Common myeloid progenitor, CD34-positive (primary cell): ENCODE measurements at regions not wholly inside any gene's neighbourhood (a gene's known extent, or its start where the extent isn't known, plus 50 kb on each side); places are given as distances from the start of the nearest gene placed in this dataset.

Source experiments
- CTCF ChIA-PET: fragments of 350-600 bp; sonication (Branson Sonifier 250); formaldehyde crosslinking; loops from one replicate; lab custom pipeline; 2021; ENCODE audit warnings: antibody characterized with exemption; lab: Charles Lee
- POLR2A ChIA-PET: fragments of 350-600 bp; sonication (Branson Sonifier 250); formaldehyde crosslinking; loops from one replicate; lab custom pipeline; 2021; ENCODE audit warnings: antibody characterized with exemption; lab: Charles Lee
- DNase-seq, 3 donors: peaks; one replicate each; pipeline versions ENCODE4 v3.0.0 to v3.0.0-alpha.2; 2013
- H3K27ac ChIP-seq, 2 experiments: 1 replicate in 1 of 2; 2 replicates in 1 of 2; pipeline ENCODE4 v1.7.0; 2013; ENCODE audit warnings: inconsistent platforms in 2 of 2, low read length in 2 of 2, mild to moderate bottlenecking in 2 of 2, low read depth in 1 of 2, moderate library complexity in 1 of 2; ENCODE audit not compliant: severe bottlenecking in 2 of 2, insufficient read depth in 1 of 2, poor library complexity in 1 of 2
- H3K27me3 ChIP-seq, 5 experiments: replicated peaks in 2 of 5; 1 replicate in 3 of 5; 2 replicates in 2 of 5; pipeline versions ENCODE4 v1.6.1 to v1.7.0; 2013; ENCODE audit warnings: low read length in 4 of 5, mild to moderate bottlenecking in 2 of 5, moderate library complexity in 2 of 5, inconsistent platforms in 1 of 5; ENCODE audit not compliant: insufficient read depth in 5 of 5, control insufficient read depth in 4 of 5
- H3K36me3 ChIP-seq, 4 experiments: 1 replicate in 2 of 4; 2 replicates in 2 of 4; pipeline versions ENCODE4 v1.6.1 to v1.7.0; 2013; ENCODE audit warnings: low read length in 3 of 4, control low read depth in 1 of 4, mild to moderate bottlenecking in 1 of 4; ENCODE audit not compliant: control insufficient read depth in 4 of 4, insufficient read depth in 4 of 4
- H3K4me1 ChIP-seq, 4 experiments: 1 replicate in 3 of 4; 2 replicates in 1 of 4; pipeline versions ENCODE4 v1.6.1 to v1.7.1; 2013; ENCODE audit warnings: low read length in 3 of 4, mild to moderate bottlenecking in 3 of 4, control low read depth in 1 of 4, inconsistent platforms in 1 of 4, moderate library complexity in 1 of 4; ENCODE audit not compliant: control insufficient read depth in 4 of 4, insufficient read depth in 4 of 4; ENCODE audit errors: control extremely low read depth in 1 of 4
- H3K4me3 ChIP-seq, 7 experiments: 1 replicate in 4 of 7; 2 replicates in 3 of 7; pipeline versions ENCODE4 v1.5.1 to v1.7.0; 2013; ENCODE audit warnings: mild to moderate bottlenecking in 7 of 7, low read length in 6 of 7, moderate library complexity in 6 of 7, inconsistent platforms in 2 of 7, low read depth in 2 of 7, control low read depth in 1 of 7; ENCODE audit not compliant: insufficient read depth in 4 of 7, control insufficient read depth in 1 of 7; ENCODE audit errors: extremely low read depth in 1 of 7
- H3K9me3 ChIP-seq, 5 experiments: 1 replicate in 4 of 5; 2 replicates in 1 of 5; pipeline versions ENCODE4 v1.6.1 to v1.7.1; 2013; ENCODE audit warnings: low read length in 4 of 5, mild to moderate bottlenecking in 2 of 5, inconsistent platforms in 1 of 5, low read depth in 1 of 5, moderate library complexity in 1 of 5; ENCODE audit not compliant: control insufficient read depth in 4 of 5, insufficient read depth in 2 of 5; ENCODE audit errors: control extremely low read depth in 1 of 5
- WGBS: methylation state at CpG from one replicate; pipeline ENCODE4 v1.1.5; 2013; ENCODE audit not compliant: insufficient coverage; 5-methylcytosine and 5-hydroxymethylcytosine counted together

DNA sequence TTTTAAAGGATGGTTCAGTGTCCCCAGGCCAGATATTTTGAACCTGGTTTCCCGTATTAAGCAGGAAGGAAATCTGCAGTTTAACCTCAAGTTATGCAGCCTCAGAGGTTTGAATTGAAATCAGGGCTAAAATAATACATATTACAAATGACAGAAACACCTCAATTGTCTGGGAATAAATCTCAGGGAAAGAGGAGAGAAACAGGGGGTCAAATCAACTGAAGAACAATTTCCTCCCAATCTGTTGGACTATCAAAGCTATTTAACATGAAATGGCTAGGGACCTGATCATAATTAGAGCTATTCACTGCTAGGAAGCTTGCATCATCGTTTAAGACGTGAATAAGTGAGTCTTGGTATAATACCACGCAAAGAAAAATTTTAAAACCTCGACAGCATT is 150.0 kb upstream of the ARHGAP28 start:
- POLR2A ChIA-PET: no interaction called here

DNA sequence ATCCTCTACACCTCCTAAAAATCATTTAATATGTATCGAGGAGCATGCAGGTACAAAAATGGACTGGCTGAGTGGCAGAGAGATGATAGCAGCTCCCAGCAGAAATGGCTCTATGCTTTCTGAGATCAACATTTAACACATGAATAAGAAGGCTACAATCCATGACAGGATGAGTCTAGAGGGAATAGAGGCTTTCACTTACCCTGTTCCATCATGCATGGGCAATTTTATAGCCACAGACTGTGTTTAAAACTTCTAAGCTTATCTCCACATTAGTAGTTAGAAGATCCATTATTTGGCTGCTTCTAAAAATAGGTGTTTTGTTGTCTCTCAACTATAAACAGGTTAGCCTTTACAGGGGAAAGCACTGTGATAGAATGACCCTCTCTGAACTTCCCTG is 149.1 kb upstream of the ARHGAP28 start:
- H3K27ac ChIP-seq: no peak overlapping the region
- ChIA-PET POLR2A (no interaction called here), CTCF (no interaction called here)
- H3K36me3 ChIP-seq: no peaks in the 10 kb centered on the region
- H3K4me1 ChIP-seq: no peaks in the 10 kb centered on the region
- H3K9me3 ChIP-seq: peaks cover 0 to 9% (median 0%) of the 10 kb centered on the region in 5 experiments
- no peak overlapping the region for H3K4me3 ChIP-seq
- WGBS: 100% methylated on average over 1 of the region's 1 CpG
- peaks cover 0 to 2% (median 0%) of the 10 kb centered on the region in 5 experiments for H3K27me3 ChIP-seq
- no peak for DNase-seq

More for the DNA sequence above, 150.0 kb upstream of the ARHGAP28 start:
- DNase-seq: no peak
- no peaks in the 10 kb centered on the region for H3K36me3 ChIP-seq
- H3K27me3 ChIP-seq: peaks cover 0 to 2% (median 0%) of the 10 kb centered on the region in 5 experiments
- WGBS: 100% methylated on average over 1 of the region's 5 CpGs
- H3K4me3 ChIP-seq: no peak overlapping the region
- CTCF ChIA-PET: no interaction called here
- no peak overlapping the region for H3K27ac ChIP-seq
- peaks cover 0 to 9% (median 0%) of the 10 kb centered on the region in 5 experiments for H3K9me3 ChIP-seq
- H3K4me1 ChIP-seq: no peaks in the 10 kb centered on the region

GRCh38 chr18:6589923-6590322 is 139.6 kb upstream of the ARHGAP28 start:
- CTCF ChIA-PET: no interaction called here
- no peak for DNase-seq
- Histone ChIP-seq H3K27ac (no peak overlapping the region), H3K9me3 (no peaks in the 10 kb centered on the region), H3K4me3 (no peak overlapping the region), H3K4me1 (no peaks in the 10 kb centered on the region), H3K27me3 (no peaks in the 10 kb centered on the region), H3K36me3 (no peaks in the 10 kb centered on the region)
- no CpG with 5 or more reads among the region's 1 CpG for WGBS
- POLR2A ChIA-PET: no interaction called here

DNA sequence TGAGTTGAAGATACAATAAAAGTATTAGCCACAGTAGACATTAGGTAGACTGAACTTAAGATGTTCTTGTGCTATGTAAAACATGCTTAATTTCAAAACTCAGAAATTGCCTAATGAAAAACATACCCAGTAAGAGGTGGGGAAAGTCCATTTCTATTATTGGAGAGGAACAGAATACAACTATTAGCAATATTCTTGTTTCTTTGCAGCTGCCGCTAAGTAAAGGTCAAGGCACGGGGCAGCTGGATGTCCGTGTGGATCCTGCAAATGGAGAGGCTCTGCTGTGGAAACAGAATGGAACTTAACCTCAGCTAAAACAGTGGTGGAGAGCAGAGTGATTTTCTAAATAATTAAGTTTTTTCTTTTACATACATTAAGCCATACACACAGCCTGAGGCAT is 139.2 kb upstream of the ARHGAP28 start:
- no peaks in the 10 kb centered on the region for H3K27me3 ChIP-seq
- no peak overlapping the region for H3K4me3 ChIP-seq
- POLR2A ChIA-PET: no interaction called here
- H3K9me3 ChIP-seq: no peaks in the 10 kb centered on the region
- no peak overlapping the region for H3K27ac ChIP-seq
- CTCF ChIA-PET: no interaction called here
- no peaks in the 10 kb centered on the region for H3K4me1 ChIP-seq
- no peaks in the 10 kb centered on the region for H3K36me3 ChIP-seq
- DNase-seq: no peak
- WGBS: 83% methylated on average over 1 of the region's 3 CpGs

DNA sequence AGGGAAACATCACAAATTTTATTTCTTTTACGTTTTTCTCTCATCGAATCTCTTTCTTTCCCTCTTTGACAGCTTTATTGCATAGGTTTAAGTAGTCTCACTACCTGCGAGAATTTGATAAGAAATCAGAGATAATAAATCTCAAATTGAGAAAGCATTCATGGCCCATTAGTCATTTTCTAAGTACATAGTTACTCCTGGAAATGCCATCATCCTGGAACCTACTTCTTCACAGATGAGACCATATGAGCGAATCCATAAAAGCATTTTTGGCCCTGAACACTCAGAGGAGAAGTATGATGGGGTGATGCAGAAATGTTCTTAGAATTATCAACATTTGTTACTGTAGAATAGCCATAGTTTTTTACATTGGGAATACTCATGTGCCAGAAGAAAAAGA is 138.0 kb upstream of the ARHGAP28 start:
- Histone ChIP-seq H3K4me3 (no peak overlapping the region), H3K9me3 (no peaks in the 10 kb centered on the region), H3K36me3 (no peaks in the 10 kb centered on the region), H3K4me1 (no peaks in the 10 kb centered on the region), H3K27ac (no peak overlapping the region), H3K27me3 (no peaks in the 10 kb centered on the region)
- DNase-seq: no peak
- ChIA-PET CTCF (no interaction called here), POLR2A (no interaction called here)
- WGBS: 92% methylated on average over 2 of the region's 4 CpGs

DNA sequence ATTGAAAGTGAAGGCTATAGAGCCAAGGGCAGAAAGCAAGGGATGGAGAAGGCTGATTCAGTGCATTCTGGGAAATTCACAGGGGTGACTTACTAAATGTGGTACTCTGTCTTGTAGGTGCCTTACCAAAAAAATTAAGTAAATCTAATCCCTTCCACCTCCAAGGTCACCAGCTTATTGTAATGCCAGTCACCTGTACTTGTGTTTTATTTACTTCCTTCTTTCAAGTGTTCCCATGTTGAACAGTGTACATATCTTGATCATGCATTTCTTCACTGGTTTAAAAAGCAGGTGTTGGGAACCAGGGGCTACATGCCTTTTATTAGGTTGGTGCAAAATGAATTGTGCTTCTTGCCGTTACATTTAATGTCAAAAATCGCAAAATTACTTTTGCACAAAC is 137.0 kb upstream of the ARHGAP28 start:
- POLR2A ChIA-PET: no interaction called here
- Histone ChIP-seq H3K27ac (no peak overlapping the region), H3K27me3 (peaks cover 0 to under 1% (median 0%) of the 10 kb centered on the region in 5 experiments), H3K4me3 (no peak overlapping the region), H3K9me3 (no peaks in the 10 kb centered on the region), H3K36me3 (no peaks in the 10 kb centered on the region), H3K4me1 (no peaks in the 10 kb centered on the region)
- no peak for DNase-seq
- WGBS: no CpG with 5 or more reads among the region's 2 CpGs
- CTCF ChIA-PET: no interaction called here

GRCh38 chr18:6593142-6593885 is 136.2 kb upstream of the ARHGAP28 start:
- Histone ChIP-seq H3K27me3 (peaks cover 0 to 3% (median 0%) of the 10 kb centered on the region in 5 experiments), H3K4me3 (no peak overlapping the region), H3K4me1 (no peaks in the 10 kb centered on the region), H3K36me3 (no peaks in the 10 kb centered on the region), H3K27ac (no peak overlapping the region), H3K9me3 (no peaks in the 10 kb centered on the region)
- POLR2A ChIA-PET: no interaction called here
- 33% methylated on average over 1 of the region's 3 CpGs for WGBS
- CTCF ChIA-PET: no interaction called here
- DNase-seq: no peak
